GM18861 (cell line): ENCODE measurements at regions not wholly inside any gene's neighbourhood (a gene's known extent, or its start where the extent isn't known, plus 50 kb on each side); places are given as distances from the start of the nearest gene placed in this dataset.
A peak's percentile ranks its signal among the peaks of the same experiment; 100 is the strongest.

ENCODE experiments used
- ATAC-seq: cut with Tn5 transposase; IDR thresholded peaks from one replicate; pipeline ENCODE4 v1.9.1; 2021; ENCODE audit not compliant: unreplicated experiment

DNA sequence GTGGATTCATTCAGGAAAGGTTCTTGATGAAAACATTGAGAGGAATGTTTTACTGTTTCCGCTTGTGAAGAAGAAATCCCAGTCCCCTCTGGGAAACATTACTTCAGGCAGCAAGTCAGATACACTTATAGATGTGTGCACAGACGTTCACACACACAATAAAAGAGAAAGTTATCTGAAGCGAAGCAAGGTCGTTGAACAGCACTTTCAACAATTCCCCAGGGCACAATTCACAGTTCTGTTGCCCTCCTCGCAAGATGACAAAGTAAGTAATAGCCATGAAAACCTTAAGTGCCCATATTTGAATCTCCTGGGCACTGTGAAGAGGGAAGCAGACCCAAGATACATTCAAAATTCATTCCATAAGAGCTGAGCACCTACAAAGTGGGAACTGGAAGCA, 156.6 kb upstream of the CAND1 start:
- no peak for ATAC-seq

DNA sequence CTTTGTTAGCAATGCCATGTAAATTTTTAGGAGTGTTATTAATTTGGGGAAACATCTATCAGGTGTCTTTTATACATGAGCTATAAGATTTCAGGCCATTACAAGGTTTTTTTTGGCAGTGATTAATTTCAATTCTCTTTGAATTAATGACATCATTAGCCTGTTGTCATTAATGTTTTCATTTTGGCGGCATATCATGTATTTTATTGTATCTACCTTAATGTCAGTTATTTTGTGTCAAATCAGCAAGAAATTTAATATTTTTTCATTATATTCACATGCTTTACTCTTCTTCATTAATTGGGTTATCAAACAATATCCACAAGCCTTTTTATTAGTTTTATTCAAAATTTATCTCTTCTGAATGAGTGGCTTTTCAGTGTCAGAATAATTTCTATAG, 153.0 kb upstream of the CAND1 start:
- no peak for ATAC-seq

GRCh38 chr12:67122584-67122983, 146.6 kb upstream of the CAND1 start:
- ATAC-seq = no peak

DNA sequence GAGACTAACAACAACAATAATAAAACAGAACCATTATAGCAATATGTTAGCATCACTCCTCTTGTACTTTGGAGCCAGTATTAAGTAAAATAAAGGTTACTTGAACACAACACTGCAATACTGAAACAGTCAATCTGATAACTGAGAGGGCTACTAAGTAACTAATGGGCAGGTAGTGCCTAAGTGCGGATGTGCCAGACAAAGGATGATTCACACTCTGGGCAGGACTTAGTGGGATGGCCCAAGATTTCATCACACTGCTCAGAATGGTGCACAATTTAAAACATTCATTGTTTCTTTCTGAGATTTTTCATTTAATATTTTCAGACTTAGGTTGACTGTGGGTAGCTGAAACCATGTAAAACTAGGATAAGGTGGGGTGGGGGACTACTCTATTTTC, 131.9 kb upstream of the CAND1 start:
- ATAC-seq = no peak

- ATAC-seq = no peak
These were observed 127.7 kb upstream of the CAND1 start for GRCh38 chr12:67141296-67142018.

GRCh38 chr12:67145692-67146091, 123.5 kb upstream of the CAND1 start:
- no peak for ATAC-seq

GRCh38 chr12:67147030-67147429, 122.1 kb upstream of the CAND1 start:
- ATAC-seq = no peak

DNA sequence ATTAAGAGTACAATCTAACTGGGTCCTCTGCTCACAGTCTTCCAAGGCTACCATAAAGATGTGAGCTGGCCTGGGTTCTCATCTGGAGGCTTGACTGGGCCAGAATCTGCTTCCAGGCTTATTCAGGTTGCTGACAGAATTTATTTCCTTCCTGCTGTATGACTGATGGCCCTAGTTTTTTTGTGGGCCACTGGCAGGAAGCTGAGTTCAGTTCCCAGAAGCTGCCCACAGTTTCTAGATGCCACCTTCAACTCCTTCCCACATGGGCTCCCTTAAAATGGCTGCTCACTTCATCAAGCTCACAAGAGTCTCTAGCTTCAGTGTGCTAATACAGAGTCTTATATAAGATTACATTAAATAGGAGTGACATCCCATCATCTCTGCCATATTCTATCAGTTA, 121.7 kb upstream of the CAND1 start:
- no peak for ATAC-seq

DNA sequence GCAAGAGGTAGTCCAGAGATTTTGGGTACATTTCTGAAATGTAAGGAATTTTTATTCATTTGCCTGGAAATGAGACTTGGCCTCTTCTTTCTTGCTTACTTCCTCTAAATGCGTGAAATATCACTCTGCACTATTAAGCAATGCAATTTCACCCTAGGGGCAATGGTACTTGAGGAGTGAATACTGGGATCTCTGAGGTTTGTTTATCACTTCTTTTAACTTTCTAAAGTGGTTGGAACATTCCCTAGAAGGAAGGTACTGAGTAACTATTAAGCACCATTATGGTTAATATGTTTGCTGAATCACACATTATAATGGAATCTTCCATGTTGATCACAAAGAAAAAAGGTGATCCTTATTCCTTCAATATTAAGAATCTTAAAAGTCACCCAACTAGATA, 120.9 kb upstream of the CAND1 start:
- ATAC-seq = no peak

DNA sequence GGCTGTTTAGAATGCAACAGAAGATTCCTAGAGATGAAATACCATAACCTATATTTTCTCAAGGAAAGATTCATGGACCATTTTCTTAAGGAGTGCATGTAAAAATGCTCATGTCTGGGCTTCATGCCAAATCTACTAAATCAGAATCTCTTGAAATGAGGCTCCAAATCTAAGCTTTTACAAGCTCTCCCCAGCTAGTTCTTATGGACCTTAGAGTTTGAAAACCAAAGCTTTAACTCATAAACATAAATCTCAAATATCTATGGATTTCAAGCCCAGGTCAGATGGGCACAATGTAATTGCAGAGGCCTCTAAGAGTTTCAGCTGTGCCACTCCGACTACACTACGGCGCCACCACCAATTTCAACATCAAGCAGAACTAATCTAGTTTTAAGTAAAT, 117.3 kb upstream of the CAND1 start:
- no peak for ATAC-seq

GRCh38 chr12:67152451-67152850, 116.7 kb upstream of the CAND1 start:
- ATAC-seq = no peak

DNA sequence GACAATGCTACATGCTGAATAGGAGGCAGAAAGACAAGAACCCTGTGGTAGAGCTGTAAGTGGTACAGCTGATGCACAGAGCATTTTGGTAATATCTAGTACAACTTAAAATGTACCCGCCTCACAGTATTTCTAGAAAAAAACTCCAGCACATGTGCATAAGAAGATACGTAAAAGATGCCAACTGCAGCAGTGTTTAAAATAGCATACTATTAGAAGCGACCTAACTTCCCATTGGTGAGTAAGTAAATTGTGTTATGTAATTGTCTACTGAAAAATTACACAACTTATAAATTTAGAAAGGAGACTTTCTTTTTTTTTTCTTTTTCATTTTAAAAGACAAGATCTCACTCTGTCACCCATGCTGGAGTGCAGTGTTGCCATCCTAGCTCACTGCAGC, 114.3 kb upstream of the CAND1 start:
- no peak for ATAC-seq

DNA sequence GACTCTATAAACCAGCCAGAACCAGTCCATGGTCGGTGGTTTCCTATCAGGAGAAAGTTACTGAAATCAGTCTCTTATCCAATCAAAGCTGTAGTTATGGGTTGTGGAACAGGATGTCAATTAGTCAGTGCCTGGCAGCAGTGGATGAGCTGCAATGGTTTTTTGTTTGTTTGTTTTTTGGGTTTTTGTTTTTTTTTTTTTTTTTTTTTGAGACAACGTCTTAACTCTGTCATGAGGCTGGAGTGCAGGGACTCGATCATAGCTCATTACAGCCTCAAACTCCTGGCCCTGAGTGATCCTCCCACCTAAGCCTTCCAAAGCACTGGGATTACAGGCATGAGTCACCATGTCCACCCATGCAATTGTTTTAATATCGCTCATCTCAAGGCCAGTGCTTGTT, 113.3 kb upstream of the CAND1 start:
- ATAC-seq = no peak

DNA sequence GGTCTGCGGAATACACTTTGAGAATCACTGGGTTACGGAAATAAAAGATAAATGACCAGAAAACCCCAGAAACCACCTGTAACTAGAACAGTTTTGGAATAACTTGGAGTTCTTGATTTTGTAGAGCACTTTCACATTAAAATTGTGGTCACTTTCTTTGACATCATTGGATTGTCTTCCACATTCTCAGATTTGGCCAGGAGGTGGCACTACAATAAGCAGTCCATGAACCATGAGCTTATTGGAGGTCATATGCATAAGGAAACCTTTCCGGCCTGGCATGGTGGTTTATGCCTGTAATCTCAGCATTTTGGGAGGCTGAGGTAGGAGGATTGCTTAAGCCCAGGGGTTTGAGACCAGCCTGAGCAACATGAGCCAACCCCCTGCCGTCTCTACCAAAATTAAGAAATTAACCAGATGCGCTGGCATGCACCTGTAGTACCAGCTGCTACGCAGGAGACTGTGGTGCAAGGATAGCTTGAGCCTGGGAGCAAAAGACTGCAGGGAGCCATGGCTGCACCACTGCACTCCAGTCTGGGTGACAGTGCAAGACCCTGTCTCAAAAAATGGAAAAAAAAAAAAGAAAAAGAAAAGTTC, 107.7 kb upstream of the CAND1 start:
- ATAC-seq = peak; percentile 62

GRCh38 chr12:67173258-67173657, 95.9 kb upstream of the CAND1 start:
- no peak for ATAC-seq

DNA sequence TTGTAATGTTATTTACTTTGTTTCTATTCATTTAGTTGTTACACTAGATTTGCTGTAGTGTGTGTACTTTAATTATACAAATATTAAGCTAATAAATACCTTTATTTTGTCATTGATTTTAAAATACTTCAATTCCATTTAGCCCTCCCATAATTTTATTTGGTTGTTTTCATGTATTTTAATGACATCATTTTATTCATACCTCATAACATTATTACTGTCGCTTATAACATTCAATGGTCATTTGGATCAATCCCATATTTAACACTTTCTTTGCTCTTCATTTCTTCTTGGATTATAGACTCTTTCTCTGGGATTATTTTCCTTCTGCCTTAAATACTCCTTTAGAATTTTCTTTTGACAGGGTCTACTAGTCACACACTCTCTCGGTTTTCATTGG, 86.6 kb upstream of the CAND1 start:
- no peak for ATAC-seq

DNA sequence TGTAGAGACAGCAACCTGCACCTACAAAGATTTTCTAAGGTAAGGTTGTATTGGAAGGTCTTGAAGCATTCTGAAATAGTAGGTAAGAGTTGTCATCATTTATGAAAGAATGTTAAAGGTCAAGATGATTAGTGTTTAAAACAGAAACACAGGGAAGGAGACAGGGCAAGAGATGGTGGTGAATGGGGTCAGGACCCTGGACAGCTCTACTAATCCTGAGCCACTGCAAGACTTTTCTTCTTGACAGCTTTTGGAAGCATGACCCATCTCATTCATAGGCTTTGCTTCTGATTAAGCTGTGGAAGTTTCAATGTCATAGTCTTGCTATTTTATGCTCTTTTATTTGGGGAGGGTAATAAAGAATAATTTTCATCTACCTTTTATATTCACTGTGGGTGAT, 75.5 kb upstream of the CAND1 start:
- no peak for ATAC-seq

DNA sequence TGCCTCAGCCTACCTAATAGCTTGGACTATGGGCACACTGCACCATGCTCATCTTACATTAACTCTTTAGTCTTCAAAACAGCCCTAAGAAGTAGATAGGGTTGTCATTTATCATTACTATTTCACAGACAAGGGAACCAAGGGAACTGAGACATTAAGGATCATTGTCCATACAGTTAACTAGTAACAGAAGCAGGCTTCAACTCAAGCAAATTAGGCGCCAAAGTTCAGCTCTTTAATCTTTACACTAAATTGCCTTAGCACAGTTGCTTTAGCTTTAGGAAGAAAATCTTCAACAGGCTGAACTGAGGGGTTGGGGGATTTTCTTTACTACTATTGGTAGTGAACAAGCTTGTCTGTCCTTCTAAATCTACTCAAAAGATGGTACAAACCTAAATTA, 68.8 kb upstream of the CAND1 start:
- ATAC-seq = no peak

DNA sequence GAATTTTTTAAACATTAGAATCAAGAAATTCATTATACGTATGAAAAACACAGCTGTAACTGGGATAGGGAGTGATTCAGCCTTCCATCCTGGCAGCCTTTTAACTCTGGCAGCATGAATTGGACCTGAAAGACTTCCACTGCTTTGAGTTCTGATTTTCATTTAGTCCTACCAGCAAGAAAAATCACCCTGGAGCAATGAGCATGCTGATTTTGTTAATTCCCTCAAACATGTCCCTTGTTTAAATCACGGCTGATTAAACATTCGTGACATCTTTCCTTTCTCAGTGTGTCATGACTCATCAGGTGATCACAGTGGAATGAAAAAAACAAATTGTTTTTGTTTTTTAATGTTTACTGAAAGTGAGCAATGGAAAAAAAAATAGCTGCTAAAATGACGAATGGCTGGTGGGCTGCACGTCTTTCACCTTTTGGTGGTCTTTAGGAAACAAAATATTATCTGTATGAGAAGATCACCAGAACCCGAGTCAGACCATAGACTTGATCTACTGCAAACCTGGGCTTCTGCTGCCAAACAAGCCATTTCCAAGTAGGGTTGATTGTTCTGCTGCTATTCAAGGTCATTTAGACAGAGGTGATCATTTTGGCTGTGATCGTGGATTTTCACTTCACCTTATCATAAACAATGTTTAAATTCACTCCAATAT, 67.0 kb upstream of the CAND1 start:
- no peak for ATAC-seq

DNA sequence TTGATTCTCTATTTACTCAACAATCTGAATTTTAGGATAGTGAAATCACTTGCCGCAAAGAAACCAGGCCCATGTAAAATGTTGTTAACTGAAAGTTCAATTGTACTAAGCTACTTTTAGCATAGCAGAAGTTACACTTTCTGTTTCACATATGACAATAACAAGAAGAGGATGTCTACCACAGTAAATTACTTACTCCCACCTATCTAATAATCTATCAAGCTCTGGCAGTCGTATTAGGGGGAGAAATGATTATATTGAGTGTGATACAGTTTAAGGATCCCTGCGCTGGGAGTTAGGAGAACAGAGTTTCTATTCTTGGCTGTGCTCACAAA, 66.5 kb upstream of the CAND1 start:
- ATAC-seq = peak; percentile 73

- ATAC-seq = no peak
These were observed 60.7 kb upstream of the CAND1 start for GRCh38 chr12:67208281-67209067.

DNA sequence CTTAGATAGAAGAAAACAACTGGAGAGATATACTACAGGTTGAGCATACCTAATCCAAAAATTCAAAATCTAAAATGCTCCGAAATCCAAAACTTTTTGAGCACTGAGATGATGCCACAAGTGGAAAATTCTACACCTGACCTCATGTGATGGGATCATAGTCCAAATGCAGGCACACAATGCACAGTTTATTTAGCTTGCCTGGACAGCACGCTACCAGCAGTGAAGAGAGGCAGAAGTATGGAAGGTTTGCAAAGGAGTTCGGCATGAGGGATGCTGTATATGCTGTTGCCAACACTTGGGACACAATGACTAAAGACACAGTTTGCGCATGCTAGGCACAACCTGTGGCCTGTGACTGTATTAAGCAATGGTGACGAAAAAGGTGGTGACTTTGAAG, 58.1 kb upstream of the CAND1 start:
- no peak for ATAC-seq
